ENCODE measurements at regions not wholly inside any gene's neighbourhood (a gene's known extent, or its start where the extent isn't known, plus 50 kb on each side); places are given as distances from the start of the nearest gene placed in this dataset.

GRCh38 chr3:166527325-166527724 lies 690.1 kb upstream of the BCHE start:
- POLR2A ChIA-PET (ENCODE audit: unreplicated experiment): no interaction called here
- no peaks in the 10 kb centered on the region for H3K9me1 ChIP-seq (ENCODE audit: insufficient read depth, low read length)
- H2BK5ac ChIP-seq (ENCODE audit: low read depth, low read length, poor library complexity, severe bottlenecking): no peak overlapping the region
- no peak overlapping the region for H3K18ac ChIP-seq (ENCODE audit: low read depth, low read length)
- H4K91ac ChIP-seq (ENCODE audit: insufficient read depth, low read depth, low read length): no peak overlapping the region
- H2AK5ac ChIP-seq (ENCODE audit: low read depth, low read length): no peak overlapping the region
- CTCF ChIA-PET: no interaction called here
- no peak overlapping the region for H3K4ac ChIP-seq (ENCODE audit: low read depth, low read length)
- H3K36me3 ChIP-seq (ENCODE audit: control insufficient read depth, insufficient read depth, low read length): no peaks in the 10 kb centered on the region
- TF ChIP-seq RAD21 (IDR thresholded peaks at IDR 0.05; ENCODE audit: low read length) (no peak), MAFK (IDR thresholded peaks at IDR 0.05; ENCODE audit: low read depth, low read length) (no peak), CEBPB (IDR thresholded peaks at IDR 0.05; ENCODE audit: low read depth, low read length) (no peak), MXI1 (IDR thresholded peaks at IDR 0.05; ENCODE audit: borderline replicate concordance, low read depth, low read length) (no peak), NFE2L2 (IDR thresholded peaks at IDR 0.05; ENCODE audit: low read depth, low read length) (no peak), USF2 (IDR thresholded peaks at IDR 0.05; ENCODE audit: low read depth, low read length) (no peak), MAZ (IDR thresholded peaks at IDR 0.05; ENCODE audit: borderline replicate concordance, low read depth, low read length) (no peak), BHLHE40 (IDR thresholded peaks at IDR 0.05; ENCODE audit: low read depth, low read length) (no peak)
- no peak overlapping the region for H3K4me2 ChIP-seq (ENCODE audit: low read depth, low read length)
- no peak overlapping the region for H4K8ac ChIP-seq (ENCODE audit: low read depth in 2 of 2, low read length in 2 of 2)
- H4K5ac ChIP-seq (ENCODE audit: low read depth, low read length): no peak overlapping the region
- H2BK120ac ChIP-seq (ENCODE audit: low read depth, low read length): no peak overlapping the region
- H3K27ac ChIP-seq (ENCODE audit: insufficient read depth, low read length): no peak overlapping the region
- BruUV-seq (replicated peaks): no TSS peak
- dilution Hi-C loops (cut with HindIII; ENCODE audit: low sequenced_read_pairs, unreplicated experiment) (no loop called here), in situ Hi-C loops (cut with MboI; ENCODE audit: low sequenced_read_pairs) (no loop called here), intact Hi-C loops (cut with micrococcal nuclease) (no loop called here)
- no peaks in the 10 kb centered on the region for H3K79me1 ChIP-seq (ENCODE audit: low read depth in 1 of 2, low read length in 2 of 2)
- peaks cover 4% of the 10 kb centered on the region for H3K9me3 ChIP-seq (ENCODE audit: control insufficient read depth, insufficient read depth, low read length)
- no CpG with 5 or more reads among the region's 2 CpGs for WGBS, 2 experiments (ENCODE audit: extremely low coverage in 2 of 2, insufficient read length in 1 of 2)
- no peak overlapping the region for H3K4me3 ChIP-seq (ENCODE audit: insufficient read depth, low read depth, low read length)
- H4K20me1 ChIP-seq (ENCODE audit: insufficient read depth, low read length): no peaks in the 10 kb centered on the region
- ATAC-seq (ENCODE audit: low read depth) (no peak), DNase-seq (peak; percentile 3)
- H3K14ac ChIP-seq (replicated peaks; ENCODE audit: low read depth, low read length): no peak overlapping the region
- no peak overlapping the region for H3K23ac ChIP-seq (ENCODE audit: low read depth, low read length)
- no peak overlapping the region for H2BK20ac ChIP-seq (ENCODE audit: low read depth, low read length)
- no peak overlapping the region for H2BK15ac ChIP-seq (ENCODE audit: low read depth, low read length)
- no peak overlapping the region for H2AK9ac ChIP-seq (replicated peaks; ENCODE audit: low read depth, low read length, poor library complexity)
- H3K4me1 ChIP-seq (ENCODE audit: control insufficient read depth, insufficient read depth, low read length): no peaks in the 10 kb centered on the region
- no peak overlapping the region for H3K56ac ChIP-seq (ENCODE audit: extremely low read depth, insufficient read depth, low read length)
- no peak overlapping the region for H2AFZ ChIP-seq (replicated peaks; ENCODE audit: low read length, poor library complexity)
- H3K9ac ChIP-seq (ENCODE audit: low read depth, low read length): no peak overlapping the region
- no peaks in the 10 kb centered on the region for H3K27me3 ChIP-seq (ENCODE audit: control insufficient read depth, insufficient read depth, low read length)

All from IMR-90 (cell line).